SK-N-SH (cell line): ENCODE measurements at regions not wholly inside any gene's neighbourhood (a gene's known extent, or its start where the extent isn't known, plus 50 kb on each side); places are given as distances from the start of the nearest gene placed in this dataset.

ENCODE experiments used
- EZH2phosphoT487 ChIP-seq: fragments of 200-600 bp; sonication (generic); IDR thresholded peaks from 2 replicates; pipeline ENCODE4 v1.6.1; 2017; ENCODE audit warnings: low read depth, mixed run types, mild to moderate bottlenecking, antibody characterized with exemption, moderate library complexity, borderline replicate concordance
- MXI1 ChIP-seq: IDR thresholded peaks from 2 replicates; pipeline ENCODE4 v1.6.1; 2012; ENCODE audit warnings: mild to moderate bottlenecking, low read depth, low read length, improper control_type of control experiment
- NFIC ChIP-seq: IDR thresholded peaks from 2 replicates; pipeline ENCODE4 v1.4.0; 2012; ENCODE audit warnings: borderline replicate concordance
- POLR2AphosphoS5 ChIP-seq: IDR thresholded peaks from 2 replicates; pipeline ENCODE4 v1.6.1; 2012; ENCODE audit warnings: low read depth, low read length
- RCOR1 ChIP-seq: fragments of 150-350 bp; IDR thresholded peaks from 2 replicates; pipeline ENCODE4 v1.6.1; 2017; ENCODE audit warnings: antibody characterized with exemption, low read length
- SIN3A ChIP-seq: IDR thresholded peaks from 2 replicates; pipeline ENCODE4 v1.6.1; 2012; ENCODE audit warnings: low read depth, mild to moderate bottlenecking, low read length, moderate library complexity, borderline replicate concordance
- SMC3 ChIP-seq: IDR thresholded peaks from 2 replicates; pipeline ENCODE4 v1.6.1; 2012; ENCODE audit warnings: low read depth, low read length, improper control_type of control experiment
- TAF1 ChIP-seq: IDR thresholded peaks from 2 replicates; pipeline ENCODE4 v1.6.1; 2012; ENCODE audit warnings: low read depth, mild to moderate bottlenecking, low read length, moderate library complexity, borderline replicate concordance
- TCF12 ChIP-seq: IDR thresholded peaks from 2 replicates; pipeline ENCODE4 v1.4.0; 2012
- TEAD4 ChIP-seq: IDR thresholded peaks from 2 replicates; pipeline ENCODE4 v1.4.0; 2012; ENCODE audit warnings: mild to moderate bottlenecking, borderline replicate concordance; ENCODE audit not compliant: insufficient read depth
- YY1 ChIP-seq: IDR thresholded peaks from 2 replicates; pipeline ENCODE4 v1.4.0; 2012; ENCODE audit warnings: low read depth, mild to moderate bottlenecking
- TF ChIP-seq, protein P1 (sequence below): fragments of 200-600 bp; sonication (generic); IDR thresholded peaks from 2 replicates; pipeline ENCODE4 v1.6.1; 2017; ENCODE audit warnings: antibody characterized with exemption, mild to moderate bottlenecking, moderate library complexity
- TF ChIP-seq, protein P2 (sequence below): fragments of 150-350 bp; IDR thresholded peaks from 2 replicates; pipeline ENCODE4 v1.6.1; 2017; ENCODE audit warnings: antibody characterized with exemption, low read length, low read depth, borderline replicate concordance
- TF ChIP-seq, protein P3 (sequence below): IDR thresholded peaks from 2 replicates; pipeline ENCODE4 v1.4.0; 2012; ENCODE audit warnings: low read depth, borderline replicate concordance

DNA sequence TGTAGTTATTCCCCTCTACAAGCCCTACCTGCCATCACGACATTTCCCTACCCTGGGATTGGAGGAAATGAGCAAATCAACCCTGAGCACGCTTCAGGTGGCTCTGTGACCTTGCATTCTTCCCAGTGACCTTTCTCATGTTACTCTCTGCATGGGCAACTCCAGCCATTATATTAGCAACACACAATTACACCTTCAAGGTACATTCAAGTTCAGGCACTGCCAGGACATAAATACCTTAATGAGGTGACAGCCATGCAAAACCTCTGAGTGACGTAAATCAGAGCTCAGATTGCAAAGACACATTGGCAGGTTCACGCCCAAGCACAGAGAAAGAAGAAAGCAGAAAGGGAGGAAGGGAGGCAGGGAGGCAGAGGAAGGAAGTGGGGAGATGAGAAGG, 68.7 kb upstream of the ALK start:
- TF ChIP-seq MXI1 (no peak), YY1 (no peak), POLR2AphosphoS5 (no peak), TAF1 (no peak), RCOR1 (no peak), EZH2phosphoT487 (no peak), SIN3A (no peak), SMC3 (no peak), TEAD4 (no peak), NFIC (no peak), TCF12 (no peak)
- TF ChIP-seq, protein P1, sequence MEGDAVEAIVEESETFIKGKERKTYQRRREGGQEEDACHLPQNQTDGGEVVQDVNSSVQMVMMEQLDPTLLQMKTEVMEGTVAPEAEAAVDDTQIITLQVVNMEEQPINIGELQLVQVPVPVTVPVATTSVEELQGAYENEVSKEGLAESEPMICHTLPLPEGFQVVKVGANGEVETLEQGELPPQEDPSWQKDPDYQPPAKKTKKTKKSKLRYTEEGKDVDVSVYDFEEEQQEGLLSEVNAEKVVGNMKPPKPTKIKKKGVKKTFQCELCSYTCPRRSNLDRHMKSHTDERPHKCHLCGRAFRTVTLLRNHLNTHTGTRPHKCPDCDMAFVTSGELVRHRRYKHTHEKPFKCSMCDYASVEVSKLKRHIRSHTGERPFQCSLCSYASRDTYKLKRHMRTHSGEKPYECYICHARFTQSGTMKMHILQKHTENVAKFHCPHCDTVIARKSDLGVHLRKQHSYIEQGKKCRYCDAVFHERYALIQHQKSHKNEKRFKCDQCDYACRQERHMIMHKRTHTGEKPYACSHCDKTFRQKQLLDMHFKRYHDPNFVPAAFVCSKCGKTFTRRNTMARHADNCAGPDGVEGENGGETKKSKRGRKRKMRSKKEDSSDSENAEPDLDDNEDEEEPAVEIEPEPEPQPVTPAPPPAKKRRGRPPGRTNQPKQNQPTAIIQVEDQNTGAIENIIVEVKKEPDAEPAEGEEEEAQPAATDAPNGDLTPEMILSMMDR, result no peak
- TF ChIP-seq, protein P2, sequence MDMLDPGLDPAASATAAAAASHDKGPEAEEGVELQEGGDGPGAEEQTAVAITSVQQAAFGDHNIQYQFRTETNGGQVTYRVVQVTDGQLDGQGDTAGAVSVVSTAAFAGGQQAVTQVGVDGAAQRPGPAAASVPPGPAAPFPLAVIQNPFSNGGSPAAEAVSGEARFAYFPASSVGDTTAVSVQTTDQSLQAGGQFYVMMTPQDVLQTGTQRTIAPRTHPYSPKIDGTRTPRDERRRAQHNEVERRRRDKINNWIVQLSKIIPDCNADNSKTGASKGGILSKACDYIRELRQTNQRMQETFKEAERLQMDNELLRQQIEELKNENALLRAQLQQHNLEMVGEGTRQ, result no peak
- TF ChIP-seq, protein P3, sequence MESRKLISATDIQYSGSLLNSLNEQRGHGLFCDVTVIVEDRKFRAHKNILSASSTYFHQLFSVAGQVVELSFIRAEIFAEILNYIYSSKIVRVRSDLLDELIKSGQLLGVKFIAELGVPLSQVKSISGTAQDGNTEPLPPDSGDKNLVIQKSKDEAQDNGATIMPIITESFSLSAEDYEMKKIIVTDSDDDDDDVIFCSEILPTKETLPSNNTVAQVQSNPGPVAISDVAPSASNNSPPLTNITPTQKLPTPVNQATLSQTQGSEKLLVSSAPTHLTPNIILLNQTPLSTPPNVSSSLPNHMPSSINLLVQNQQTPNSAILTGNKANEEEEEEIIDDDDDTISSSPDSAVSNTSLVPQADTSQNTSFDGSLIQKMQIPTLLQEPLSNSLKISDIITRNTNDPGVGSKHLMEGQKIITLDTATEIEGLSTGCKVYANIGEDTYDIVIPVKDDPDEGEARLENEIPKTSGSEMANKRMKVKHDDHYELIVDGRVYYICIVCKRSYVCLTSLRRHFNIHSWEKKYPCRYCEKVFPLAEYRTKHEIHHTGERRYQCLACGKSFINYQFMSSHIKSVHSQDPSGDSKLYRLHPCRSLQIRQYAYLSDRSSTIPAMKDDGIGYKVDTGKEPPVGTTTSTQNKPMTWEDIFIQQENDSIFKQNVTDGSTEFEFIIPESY, result no peak
